ENCODE measurements at regions not wholly inside any gene's neighbourhood (a gene's known extent, or its start where the extent isn't known, plus 50 kb on each side); places are given as distances from the start of the nearest gene placed in this dataset.

DNA sequence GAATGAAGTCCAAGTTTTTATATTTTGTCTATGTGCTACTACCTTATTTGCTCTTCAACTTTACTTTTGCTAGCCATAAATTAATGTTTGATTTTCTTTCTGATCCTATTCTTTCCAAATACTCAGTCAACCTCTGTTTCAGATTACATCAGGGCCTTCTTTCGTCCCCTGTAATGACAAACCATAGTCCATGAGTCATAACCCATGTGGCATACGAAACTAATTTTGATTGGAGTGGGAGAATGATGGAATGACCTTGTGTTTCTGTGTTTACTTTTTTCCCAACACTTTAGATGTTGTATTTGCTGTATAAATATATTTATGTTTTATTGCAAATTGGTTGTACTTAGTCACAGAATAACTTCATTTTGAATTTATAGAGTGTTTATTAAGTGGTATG lies 1043.1 kb downstream of the DTWD2 start:
- H3K27me3 ChIP-seq (ENCODE audit: low read depth, low read length), result no peaks in the 10 kb centered on the region
- no peak overlapping the region for H2AFZ ChIP-seq (ENCODE audit: low read depth, low read length)
- no peaks in the 10 kb centered on the region for H3K79me2 ChIP-seq (ENCODE audit: low read length)
- no peak overlapping the region for H3K27ac ChIP-seq (ENCODE audit: low read length)
- H3K36me3 ChIP-seq (replicated peaks; ENCODE audit: low read depth, low read length), result peaks cover 6% of the 10 kb centered on the region
- H3K4me3 ChIP-seq (ENCODE audit: low read length), result no peak overlapping the region
- H3K4me1 ChIP-seq (ENCODE audit: low read length), result peaks cover 35% of the 10 kb centered on the region
- H3K4me2 ChIP-seq (ENCODE audit: low read length), result no peak overlapping the region
- no peak for TF ChIP-seq EZH2phosphoT487 (IDR thresholded peaks at IDR 0.05; ENCODE audit: low read depth)
- TF ChIP-seq, protein P1, sequence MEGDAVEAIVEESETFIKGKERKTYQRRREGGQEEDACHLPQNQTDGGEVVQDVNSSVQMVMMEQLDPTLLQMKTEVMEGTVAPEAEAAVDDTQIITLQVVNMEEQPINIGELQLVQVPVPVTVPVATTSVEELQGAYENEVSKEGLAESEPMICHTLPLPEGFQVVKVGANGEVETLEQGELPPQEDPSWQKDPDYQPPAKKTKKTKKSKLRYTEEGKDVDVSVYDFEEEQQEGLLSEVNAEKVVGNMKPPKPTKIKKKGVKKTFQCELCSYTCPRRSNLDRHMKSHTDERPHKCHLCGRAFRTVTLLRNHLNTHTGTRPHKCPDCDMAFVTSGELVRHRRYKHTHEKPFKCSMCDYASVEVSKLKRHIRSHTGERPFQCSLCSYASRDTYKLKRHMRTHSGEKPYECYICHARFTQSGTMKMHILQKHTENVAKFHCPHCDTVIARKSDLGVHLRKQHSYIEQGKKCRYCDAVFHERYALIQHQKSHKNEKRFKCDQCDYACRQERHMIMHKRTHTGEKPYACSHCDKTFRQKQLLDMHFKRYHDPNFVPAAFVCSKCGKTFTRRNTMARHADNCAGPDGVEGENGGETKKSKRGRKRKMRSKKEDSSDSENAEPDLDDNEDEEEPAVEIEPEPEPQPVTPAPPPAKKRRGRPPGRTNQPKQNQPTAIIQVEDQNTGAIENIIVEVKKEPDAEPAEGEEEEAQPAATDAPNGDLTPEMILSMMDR (IDR thresholded peaks at IDR 0.05; ENCODE audit: low read depth, low read length), result no peak
- H3K9ac ChIP-seq (ENCODE audit: low read length), result no peak overlapping the region
- no peaks in the 10 kb centered on the region for H3K9me3 ChIP-seq (ENCODE audit: insufficient read depth, low read length)
- H4K20me1 ChIP-seq (ENCODE audit: insufficient read depth, low read length), result no peaks in the 10 kb centered on the region

DNA sequence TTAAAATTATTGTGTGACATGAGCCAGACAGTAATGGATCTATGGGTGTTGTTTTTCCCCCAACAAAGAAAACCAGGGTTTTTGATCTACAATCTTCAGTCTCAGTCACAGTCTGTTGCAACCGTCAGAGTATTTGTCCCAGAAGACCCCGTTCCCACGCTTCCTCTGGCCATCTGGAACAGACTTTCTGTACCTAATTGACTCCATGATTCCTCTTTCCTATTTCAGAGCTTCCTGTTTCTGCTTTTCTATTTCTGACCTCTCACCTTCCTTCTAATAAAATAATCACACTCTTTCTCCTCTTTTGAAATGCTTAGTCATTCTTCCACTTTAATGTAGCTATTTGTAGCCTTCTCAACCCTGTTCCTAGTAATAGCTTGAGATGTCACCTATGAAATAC lies 1044.8 kb downstream of the DTWD2 start:
- no peaks in the 10 kb centered on the region for H3K79me2 ChIP-seq (ENCODE audit: low read length)
- no peak overlapping the region for H3K27ac ChIP-seq (ENCODE audit: low read length)
- no peak overlapping the region for H2AFZ ChIP-seq (ENCODE audit: low read depth, low read length)
- no peaks in the 10 kb centered on the region for H4K20me1 ChIP-seq (ENCODE audit: insufficient read depth, low read length)
- H3K9me3 ChIP-seq (ENCODE audit: insufficient read depth, low read length), result no peaks in the 10 kb centered on the region
- no peak overlapping the region for H3K9ac ChIP-seq (ENCODE audit: low read length)
- H3K4me1 ChIP-seq (ENCODE audit: low read length), result peaks cover 35% of the 10 kb centered on the region
- TF ChIP-seq, protein P1 (IDR thresholded peaks at IDR 0.05; ENCODE audit: low read depth, low read length), result no peak
- no peak for TF ChIP-seq EZH2phosphoT487 (IDR thresholded peaks at IDR 0.05; ENCODE audit: low read depth)
- no peaks in the 10 kb centered on the region for H3K27me3 ChIP-seq (ENCODE audit: low read depth, low read length)
- no peak overlapping the region for H3K4me3 ChIP-seq (ENCODE audit: low read length)
- 0 out of 2 replicates have a peak overlapping the region, but pooled peaks have one; percentile 12 for H3K4me2 ChIP-seq (ENCODE audit: low read length)
- peaks cover 6% of the 10 kb centered on the region for H3K36me3 ChIP-seq (replicated peaks; ENCODE audit: low read depth, low read length)

GRCh38 chr5:117942861-117943519 lies 1045.4 kb downstream of the DTWD2 start:
- H3K27ac ChIP-seq (ENCODE audit: low read length), result no peak overlapping the region
- H3K4me1 ChIP-seq (ENCODE audit: low read length), result peaks cover 32% of the 10 kb centered on the region
- H2AFZ ChIP-seq (ENCODE audit: low read depth, low read length), result no peak overlapping the region
- 0 out of 2 replicates have a peak overlapping the region, but pooled peaks have one; percentile 12 for H3K4me2 ChIP-seq (ENCODE audit: low read length)
- no peaks in the 10 kb centered on the region for H3K27me3 ChIP-seq (ENCODE audit: low read depth, low read length)
- no peaks in the 10 kb centered on the region for H3K79me2 ChIP-seq (ENCODE audit: low read length)
- H3K36me3 ChIP-seq (replicated peaks; ENCODE audit: low read depth, low read length), result peaks cover 6% of the 10 kb centered on the region
- no peaks in the 10 kb centered on the region for H3K9me3 ChIP-seq (ENCODE audit: insufficient read depth, low read length)
- no peak overlapping the region for H3K9ac ChIP-seq (ENCODE audit: low read length)
- no peak overlapping the region for H3K4me3 ChIP-seq (ENCODE audit: low read length)
- TF ChIP-seq EZH2phosphoT487 (IDR thresholded peaks at IDR 0.05; ENCODE audit: low read depth), result no peak
- TF ChIP-seq, protein P1 (IDR thresholded peaks at IDR 0.05; ENCODE audit: low read depth, low read length), result no peak
- no peaks in the 10 kb centered on the region for H4K20me1 ChIP-seq (ENCODE audit: insufficient read depth, low read length)

- no peak overlapping the region for H3K4me3 ChIP-seq (ENCODE audit: low read length)
- no peaks in the 10 kb centered on the region for H3K27me3 ChIP-seq (ENCODE audit: low read depth, low read length)
- no peak overlapping the region for H2AFZ ChIP-seq (ENCODE audit: low read depth, low read length)
- no peak overlapping the region for H3K27ac ChIP-seq (ENCODE audit: low read length)
- no peak overlapping the region for H3K9ac ChIP-seq (ENCODE audit: low read length)
- no peak overlapping the region for H3K4me2 ChIP-seq (ENCODE audit: low read length)
- H3K36me3 ChIP-seq (replicated peaks; ENCODE audit: low read depth, low read length), result no peaks in the 10 kb centered on the region
- peaks cover 8% of the 10 kb centered on the region for H3K4me1 ChIP-seq (ENCODE audit: low read length)
- TF ChIP-seq, protein P1 (IDR thresholded peaks at IDR 0.05; ENCODE audit: low read depth, low read length), result no peak
- TF ChIP-seq EZH2phosphoT487 (IDR thresholded peaks at IDR 0.05; ENCODE audit: low read depth), result no peak
- H4K20me1 ChIP-seq (ENCODE audit: insufficient read depth, low read length), result no peaks in the 10 kb centered on the region
- no peaks in the 10 kb centered on the region for H3K9me3 ChIP-seq (ENCODE audit: insufficient read depth, low read length)
- no peaks in the 10 kb centered on the region for H3K79me2 ChIP-seq (ENCODE audit: low read length)
Measured at GRCh38 chr5:117893211-117893610, 1095.1 kb downstream of the DTWD2 start.

Measured in OCI-LY3 (cell line).